Cardiac fibroblast (primary cell): ENCODE measurements at regions not wholly inside any gene's neighbourhood (a gene's known extent, or its start where the extent isn't known, plus 50 kb on each side); places are given as distances from the start of the nearest gene placed in this dataset.

Experiments used
- DNase-seq, 2 donors: peaks; one replicate each; pipeline versions ENCODE4 v3.0.0 to v3.0.0-alpha.2; 2010; ENCODE audit warnings: low read depth in 2 of 2
- H3K4me3 ChIP-seq, 2 donors: replicated peaks in 1 of 2; 1 replicate in 1 of 2; 2 replicates in 1 of 2; pipeline ENCODE4 v1.5.1; 2011; ENCODE audit warnings: low read depth in 2 of 2, low read length in 2 of 2, mild to moderate bottlenecking in 2 of 2, moderate library complexity in 1 of 2
- CTCF ChIP-seq: IDR thresholded peaks from one replicate; pipeline ENCODE4 v1.5.1; 2011; ENCODE audit warnings: low read depth, mild to moderate bottlenecking, low read length, inconsistent platforms

GRCh38 chr18:8974696-8975095 lies 127.8 kb upstream of the NDUFV2 start:
- DNase-seq, result no peak
- no peak for TF ChIP-seq CTCF
- no peak overlapping the region for H3K4me3 ChIP-seq

- H3K4me3 ChIP-seq, result no peak overlapping the region
- DNase-seq, result no peak
- TF ChIP-seq CTCF, result no peak
These were observed 126.9 kb upstream of the NDUFV2 start for GRCh38 chr18:8975624-8976023.

DNA sequence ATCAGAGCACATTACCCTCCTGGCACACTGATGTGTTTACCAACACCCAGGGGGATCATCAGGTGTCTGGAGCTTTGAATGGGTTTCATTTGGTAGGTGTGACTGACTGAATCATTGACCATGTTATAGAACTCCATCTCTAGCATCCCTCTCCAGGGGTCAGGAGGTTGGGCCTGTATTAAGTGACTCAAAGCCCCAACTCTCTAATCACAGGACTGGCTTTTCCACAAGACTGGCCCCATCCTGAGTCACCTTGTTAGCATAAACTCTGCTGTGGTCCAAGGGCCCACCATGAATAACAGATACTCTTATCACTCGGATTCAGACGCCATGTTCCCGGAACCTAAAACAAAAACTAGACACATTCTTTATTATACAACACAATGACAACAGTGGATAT lies 125.9 kb upstream of the NDUFV2 start:
- H3K4me3 ChIP-seq, result no peak overlapping the region
- TF ChIP-seq CTCF, result no peak
- DNase-seq, result no peak

DNA sequence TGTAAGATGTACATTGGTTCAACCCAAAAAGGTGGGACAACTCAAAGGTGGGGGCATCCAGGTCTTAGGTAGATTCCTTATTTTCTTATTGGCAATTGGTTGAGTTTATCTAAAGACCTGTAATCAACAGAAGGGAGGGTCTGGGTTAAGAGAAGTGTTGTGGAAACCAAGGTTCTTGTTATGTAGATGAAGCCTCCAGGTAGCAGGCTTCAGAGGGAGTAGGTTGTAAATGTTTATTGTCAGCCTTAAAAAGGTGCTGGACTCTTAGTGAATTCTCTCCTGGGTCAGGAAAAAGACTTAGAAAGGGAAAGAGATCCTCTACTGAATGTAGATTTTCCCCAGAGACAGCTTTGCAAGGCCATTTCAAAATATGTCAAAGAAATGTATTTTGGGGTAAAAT lies 125.3 kb upstream of the NDUFV2 start:
- DNase-seq, result no peak
- no peak for TF ChIP-seq CTCF
- H3K4me3 ChIP-seq, result no peak overlapping the region

GRCh38 chr18:8977701-8978100 lies 124.8 kb upstream of the NDUFV2 start:
- no peak for TF ChIP-seq CTCF
- no peak for DNase-seq
- no peak overlapping the region for H3K4me3 ChIP-seq

- TF ChIP-seq CTCF, result no peak
- no peak for DNase-seq
- H3K4me3 ChIP-seq, result no peak overlapping the region
These were observed 124.1 kb upstream of the NDUFV2 start for GRCh38 chr18:8978394-8978793.

- TF ChIP-seq CTCF, result no peak
- no peak overlapping the region for H3K4me3 ChIP-seq
These were observed 123.1 kb upstream of the NDUFV2 start for GRCh38 chr18:8979258-8979988.

More at GRCh38 chr18:8979258-8979988, 123.1 kb upstream of the NDUFV2 start:
- DNase-seq, result no peak
